ENCODE measurements at regions not wholly inside any gene's neighbourhood (a gene's known extent, or its start where the extent isn't known, plus 50 kb on each side); places are given as distances from the start of the nearest gene placed in this dataset.

DNA sequence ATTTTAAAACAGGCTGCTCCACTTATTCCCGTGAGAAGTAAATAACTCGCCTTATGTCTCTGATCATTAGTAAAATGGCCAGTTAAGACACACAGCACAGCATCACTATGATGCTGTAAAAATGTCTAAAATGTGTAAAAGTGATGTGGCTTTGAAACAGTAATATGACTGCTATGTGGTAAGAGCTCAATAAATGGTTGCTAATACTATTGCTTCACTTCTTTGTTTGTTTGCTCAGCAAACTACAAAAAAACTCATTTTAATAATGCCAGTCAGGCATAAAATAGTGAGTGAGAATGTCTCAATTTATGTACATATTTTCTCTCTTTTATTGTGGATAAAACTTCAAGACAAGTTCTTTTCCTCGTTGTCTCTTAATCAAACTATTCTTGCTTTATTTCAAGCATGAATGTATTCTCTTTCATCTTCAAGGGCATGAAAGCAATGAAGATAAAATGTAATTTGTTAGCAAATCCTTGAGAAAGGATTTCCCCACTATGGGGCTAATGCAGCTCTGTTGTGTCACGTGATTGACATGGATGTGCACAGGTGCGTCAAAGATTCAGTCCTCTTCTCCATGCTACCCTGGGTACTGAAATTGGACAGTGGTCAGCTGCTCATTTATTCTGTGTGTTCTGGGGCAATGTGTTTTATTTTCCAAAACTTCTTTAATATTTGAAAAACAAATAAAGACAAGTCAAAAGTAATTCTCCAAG is 387.2 kb downstream of the TRIB2 start:
- no peaks in the 10 kb centered on the region for H3K36me3 ChIP-seq (ENCODE audit: insufficient read depth, low read length)
- H3K4me2 ChIP-seq (ENCODE audit: low read depth, low read length, poor library complexity, severe bottlenecking): no peak overlapping the region
- no peaks in the 10 kb centered on the region for H3K9me3 ChIP-seq (ENCODE audit: low read length)
- no peaks in the 10 kb centered on the region for H3K27me3 ChIP-seq (ENCODE audit: low read length)
- H3K4me1 ChIP-seq (ENCODE audit: low read length): no peaks in the 10 kb centered on the region
- H3K79me2 ChIP-seq (ENCODE audit: low read length): no peaks in the 10 kb centered on the region
- H3K4me3 ChIP-seq (ENCODE audit: low read length): no peak overlapping the region
- no peaks in the 10 kb centered on the region for H3K9me2 ChIP-seq (replicated peaks; ENCODE audit: insufficient read depth, low read length)
- no peak overlapping the region for H3K9ac ChIP-seq (ENCODE audit: low read length)
- no peak overlapping the region for H2AFZ ChIP-seq (ENCODE audit: low read length)
- H3K27ac ChIP-seq (ENCODE audit: low read length): no peak overlapping the region
- H4K20me1 ChIP-seq (ENCODE audit: insufficient read depth, low read depth, low read length): no peaks in the 10 kb centered on the region
- DNase-seq: no peak

DNA sequence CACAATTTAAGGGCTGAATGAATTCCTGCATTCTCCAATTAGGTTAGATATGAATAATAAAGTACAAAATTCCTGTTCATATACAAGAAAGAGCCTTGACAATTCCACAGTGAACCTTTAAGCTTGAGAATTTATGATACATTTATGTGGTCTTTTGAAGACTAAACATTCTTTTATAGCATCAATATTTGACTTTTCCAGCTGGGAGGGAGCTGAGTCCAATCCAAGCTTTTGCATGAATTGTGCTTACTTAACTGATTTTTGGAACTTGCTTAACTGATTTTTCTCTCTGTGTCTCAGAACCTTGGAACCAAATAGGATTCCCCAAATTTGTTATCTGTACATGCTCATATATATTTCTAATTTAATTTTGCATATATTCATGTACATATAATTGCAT is 388.0 kb downstream of the TRIB2 start:
- Histone ChIP-seq H3K4me3 (ENCODE audit: low read length) (no peak overlapping the region), H3K4me1 (ENCODE audit: low read length) (no peaks in the 10 kb centered on the region), H3K27ac (ENCODE audit: low read length) (no peak overlapping the region), H3K4me2 (ENCODE audit: low read depth, low read length, poor library complexity, severe bottlenecking) (no peak overlapping the region), H3K9me2 (replicated peaks; ENCODE audit: insufficient read depth, low read length) (no peaks in the 10 kb centered on the region), H4K20me1 (ENCODE audit: insufficient read depth, low read depth, low read length) (no peaks in the 10 kb centered on the region), H3K79me2 (ENCODE audit: low read length) (no peaks in the 10 kb centered on the region), H2AFZ (ENCODE audit: low read length) (no peak overlapping the region), H3K36me3 (ENCODE audit: insufficient read depth, low read length) (no peaks in the 10 kb centered on the region), H3K9me3 (ENCODE audit: low read length) (no peaks in the 10 kb centered on the region), H3K9ac (ENCODE audit: low read length) (no peak overlapping the region), H3K27me3 (ENCODE audit: low read length) (no peaks in the 10 kb centered on the region)
- no peak for DNase-seq

DNA sequence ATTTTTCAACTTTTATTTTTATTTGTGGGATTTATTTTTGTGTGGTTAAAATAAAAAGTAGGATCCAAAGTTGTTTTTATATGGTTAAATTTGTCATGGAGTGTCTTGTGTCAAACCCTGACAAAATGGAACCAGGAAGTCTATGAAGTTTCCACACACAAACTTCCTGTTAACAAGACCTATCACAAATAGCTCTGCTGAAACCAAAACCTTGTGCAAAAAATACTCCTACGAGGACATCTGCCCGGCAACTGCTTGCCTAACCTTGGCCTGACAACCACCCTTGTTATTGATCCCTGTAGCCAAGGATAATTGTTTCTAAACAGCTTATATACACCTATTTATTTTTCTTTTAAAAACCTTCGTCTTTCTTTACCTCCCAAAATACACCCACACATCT is 389.6 kb downstream of the TRIB2 start:
- Histone ChIP-seq H3K4me2 (ENCODE audit: low read depth, low read length, poor library complexity, severe bottlenecking) (no peak overlapping the region), H4K20me1 (ENCODE audit: insufficient read depth, low read depth, low read length) (no peaks in the 10 kb centered on the region), H3K9ac (ENCODE audit: low read length) (no peak overlapping the region), H3K4me1 (ENCODE audit: low read length) (no peaks in the 10 kb centered on the region), H3K9me3 (ENCODE audit: low read length) (no peaks in the 10 kb centered on the region), H3K27ac (ENCODE audit: low read length) (no peak overlapping the region), H3K9me2 (replicated peaks; ENCODE audit: insufficient read depth, low read length) (no peaks in the 10 kb centered on the region), H3K36me3 (ENCODE audit: insufficient read depth, low read length) (no peaks in the 10 kb centered on the region), H2AFZ (ENCODE audit: low read length) (no peak overlapping the region), H3K4me3 (ENCODE audit: low read length) (no peak overlapping the region), H3K79me2 (ENCODE audit: low read length) (no peaks in the 10 kb centered on the region), H3K27me3 (ENCODE audit: low read length) (no peaks in the 10 kb centered on the region)
- no peak for DNase-seq

DNA sequence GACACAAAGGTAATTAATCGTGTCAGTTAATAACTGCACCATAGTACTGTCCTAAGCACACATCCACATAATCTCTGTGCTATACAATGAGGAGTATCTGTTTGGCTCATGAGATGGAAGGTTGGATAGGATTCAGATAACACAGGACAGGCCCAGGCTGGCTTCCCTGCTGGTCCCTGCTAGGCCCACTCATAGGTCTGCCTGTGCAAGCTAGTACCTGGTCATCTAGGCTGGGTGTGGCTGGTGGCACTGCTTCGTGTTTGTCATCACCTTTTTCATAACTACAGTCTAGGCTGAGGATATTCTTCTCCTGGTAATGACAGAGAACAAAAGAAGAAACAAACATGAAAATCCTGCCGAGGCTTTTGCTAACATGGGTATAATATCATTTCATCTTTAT is 392.8 kb downstream of the TRIB2 start:
- Histone ChIP-seq H3K27ac (ENCODE audit: low read length) (no peak overlapping the region), H3K79me2 (ENCODE audit: low read length) (no peaks in the 10 kb centered on the region), H2AFZ (ENCODE audit: low read length) (no peak overlapping the region), H4K20me1 (ENCODE audit: insufficient read depth, low read depth, low read length) (no peaks in the 10 kb centered on the region), H3K9ac (ENCODE audit: low read length) (no peak overlapping the region), H3K36me3 (ENCODE audit: insufficient read depth, low read length) (no peaks in the 10 kb centered on the region), H3K9me3 (ENCODE audit: low read length) (no peaks in the 10 kb centered on the region), H3K27me3 (ENCODE audit: low read length) (no peaks in the 10 kb centered on the region), H3K4me2 (ENCODE audit: low read depth, low read length, poor library complexity, severe bottlenecking) (no peak overlapping the region), H3K4me3 (ENCODE audit: low read length) (no peak overlapping the region), H3K4me1 (ENCODE audit: low read length) (no peaks in the 10 kb centered on the region), H3K9me2 (replicated peaks; ENCODE audit: insufficient read depth, low read length) (no peaks in the 10 kb centered on the region)
- DNase-seq: no peak

DNA sequence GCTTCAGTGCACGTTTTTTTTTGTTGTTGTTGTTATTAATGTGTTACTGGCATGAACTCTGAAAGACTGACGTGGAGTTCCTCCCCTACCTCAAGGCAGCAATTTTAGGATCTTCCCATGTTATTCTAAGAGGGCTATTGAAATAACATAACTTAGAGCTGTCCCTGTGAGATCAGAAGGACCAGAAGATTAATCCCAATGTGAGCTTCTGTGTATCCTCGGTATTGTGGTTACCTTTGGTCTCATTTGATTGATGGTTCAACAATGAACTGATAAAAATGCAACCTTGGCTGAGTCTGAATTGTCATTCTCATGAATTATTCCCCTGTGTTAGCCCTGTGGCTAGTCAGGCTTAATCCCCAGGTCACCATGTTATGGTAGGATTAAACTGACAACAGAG is 394.1 kb downstream of the TRIB2 start:
- Histone ChIP-seq H3K79me2 (ENCODE audit: low read length) (no peaks in the 10 kb centered on the region), H3K9me2 (replicated peaks; ENCODE audit: insufficient read depth, low read length) (no peaks in the 10 kb centered on the region), H3K4me2 (ENCODE audit: low read depth, low read length, poor library complexity, severe bottlenecking) (no peak overlapping the region), H4K20me1 (ENCODE audit: insufficient read depth, low read depth, low read length) (no peaks in the 10 kb centered on the region), H2AFZ (ENCODE audit: low read length) (no peak overlapping the region), H3K27me3 (ENCODE audit: low read length) (no peaks in the 10 kb centered on the region), H3K36me3 (ENCODE audit: insufficient read depth, low read length) (no peaks in the 10 kb centered on the region), H3K4me3 (ENCODE audit: low read length) (no peak overlapping the region), H3K27ac (ENCODE audit: low read length) (no peak overlapping the region), H3K9ac (ENCODE audit: low read length) (no peak overlapping the region), H3K4me1 (ENCODE audit: low read length) (no peaks in the 10 kb centered on the region), H3K9me3 (ENCODE audit: low read length) (no peaks in the 10 kb centered on the region)
- no peak for DNase-seq

DNA sequence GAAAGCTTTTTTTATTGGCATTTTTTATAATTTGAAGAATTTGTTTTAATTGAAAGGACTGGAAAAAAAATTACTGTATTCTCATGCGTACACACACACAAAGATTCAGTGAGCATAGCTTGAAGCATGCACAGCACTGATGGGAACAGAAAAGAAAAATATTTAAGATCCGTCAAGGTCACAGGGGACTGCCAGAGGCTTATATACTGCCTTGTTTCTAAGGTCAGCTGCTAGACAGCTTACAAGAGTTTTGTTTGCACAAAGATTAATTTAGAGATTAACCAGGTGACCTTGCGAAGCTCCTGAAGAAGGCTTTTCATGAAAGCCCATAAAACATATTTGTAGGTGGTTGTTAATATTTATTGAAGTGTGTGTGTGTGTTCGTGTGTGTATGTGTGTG is 396.3 kb downstream of the TRIB2 start:
- no peaks in the 10 kb centered on the region for H3K9me3 ChIP-seq (ENCODE audit: low read length)
- H3K36me3 ChIP-seq (ENCODE audit: insufficient read depth, low read length): no peaks in the 10 kb centered on the region
- no peaks in the 10 kb centered on the region for H3K79me2 ChIP-seq (ENCODE audit: low read length)
- H3K27me3 ChIP-seq (ENCODE audit: low read length): no peaks in the 10 kb centered on the region
- no peak overlapping the region for H2AFZ ChIP-seq (ENCODE audit: low read length)
- H3K4me1 ChIP-seq (ENCODE audit: low read length): no peaks in the 10 kb centered on the region
- H3K4me3 ChIP-seq (ENCODE audit: low read length): no peak overlapping the region
- H3K27ac ChIP-seq (ENCODE audit: low read length): no peak overlapping the region
- H3K9ac ChIP-seq (ENCODE audit: low read length): no peak overlapping the region
- H4K20me1 ChIP-seq (ENCODE audit: insufficient read depth, low read depth, low read length): no peaks in the 10 kb centered on the region
- DNase-seq: no peak
- H3K4me2 ChIP-seq (ENCODE audit: low read depth, low read length, poor library complexity, severe bottlenecking): no peak overlapping the region
- H3K9me2 ChIP-seq (replicated peaks; ENCODE audit: insufficient read depth, low read length): no peaks in the 10 kb centered on the region

DNA sequence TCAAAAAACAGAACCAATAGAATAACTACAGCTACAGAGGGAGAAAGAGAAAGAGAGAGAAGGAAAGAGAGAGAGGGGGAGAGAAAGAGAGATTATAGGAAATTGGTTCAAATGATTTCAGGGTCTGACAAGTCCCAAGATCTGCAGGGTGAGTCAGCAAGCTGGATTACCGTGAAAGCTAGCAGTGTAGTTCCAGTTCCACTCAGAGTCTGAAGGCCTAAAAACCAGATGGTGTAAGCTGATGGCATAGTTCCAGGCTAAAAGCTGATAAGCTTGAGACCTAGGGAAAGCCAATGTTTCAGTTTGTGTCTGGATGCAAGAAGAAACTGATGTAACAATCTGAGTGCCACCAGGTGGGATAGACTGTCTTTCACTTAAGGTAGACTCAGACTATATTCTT is 397.7 kb downstream of the TRIB2 start:
- H2AFZ ChIP-seq (ENCODE audit: low read length): no peak overlapping the region
- no peaks in the 10 kb centered on the region for H3K27me3 ChIP-seq (ENCODE audit: low read length)
- H3K27ac ChIP-seq (ENCODE audit: low read length): no peak overlapping the region
- H3K4me3 ChIP-seq (ENCODE audit: low read length): no peak overlapping the region
- no peaks in the 10 kb centered on the region for H3K4me1 ChIP-seq (ENCODE audit: low read length)
- H3K36me3 ChIP-seq (ENCODE audit: insufficient read depth, low read length): no peaks in the 10 kb centered on the region
- no peaks in the 10 kb centered on the region for H3K79me2 ChIP-seq (ENCODE audit: low read length)
- DNase-seq: no peak
- no peaks in the 10 kb centered on the region for H4K20me1 ChIP-seq (ENCODE audit: insufficient read depth, low read depth, low read length)
- no peaks in the 10 kb centered on the region for H3K9me3 ChIP-seq (ENCODE audit: low read length)
- no peak overlapping the region for H3K4me2 ChIP-seq (ENCODE audit: low read depth, low read length, poor library complexity, severe bottlenecking)
- no peaks in the 10 kb centered on the region for H3K9me2 ChIP-seq (replicated peaks; ENCODE audit: insufficient read depth, low read length)
- no peak overlapping the region for H3K9ac ChIP-seq (ENCODE audit: low read length)

DNA sequence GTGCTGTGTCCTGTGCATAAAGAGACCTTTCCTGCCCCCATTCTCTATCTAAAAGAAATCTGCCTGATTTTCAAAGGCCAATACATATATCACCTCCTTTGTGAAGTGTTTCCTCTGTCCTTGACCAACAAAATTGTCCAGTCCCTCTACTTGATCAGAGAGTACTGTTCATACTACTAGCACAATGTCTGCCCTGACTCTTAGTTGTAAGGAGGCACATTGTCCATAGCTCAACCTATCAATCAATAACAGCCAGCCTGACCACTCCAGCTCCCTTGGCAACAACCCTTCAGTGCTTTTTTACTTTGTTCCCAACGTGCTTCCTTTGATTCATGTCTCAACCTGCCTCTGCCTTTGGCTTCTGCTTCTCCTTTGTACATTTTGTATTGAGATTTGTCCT is 398.9 kb downstream of the TRIB2 start:
- Histone ChIP-seq H4K20me1 (ENCODE audit: insufficient read depth, low read depth, low read length) (no peaks in the 10 kb centered on the region), H3K4me3 (ENCODE audit: low read length) (no peak overlapping the region), H3K79me2 (ENCODE audit: low read length) (no peaks in the 10 kb centered on the region), H2AFZ (ENCODE audit: low read length) (no peak overlapping the region), H3K27me3 (ENCODE audit: low read length) (no peaks in the 10 kb centered on the region), H3K9me2 (replicated peaks; ENCODE audit: insufficient read depth, low read length) (no peaks in the 10 kb centered on the region), H3K4me1 (ENCODE audit: low read length) (no peaks in the 10 kb centered on the region), H3K9me3 (ENCODE audit: low read length) (no peaks in the 10 kb centered on the region), H3K36me3 (ENCODE audit: insufficient read depth, low read length) (no peaks in the 10 kb centered on the region), H3K4me2 (ENCODE audit: low read depth, low read length, poor library complexity, severe bottlenecking) (no peak overlapping the region), H3K27ac (ENCODE audit: low read length) (no peak overlapping the region), H3K9ac (ENCODE audit: low read length) (no peak overlapping the region)
- no peak for DNase-seq

DNA sequence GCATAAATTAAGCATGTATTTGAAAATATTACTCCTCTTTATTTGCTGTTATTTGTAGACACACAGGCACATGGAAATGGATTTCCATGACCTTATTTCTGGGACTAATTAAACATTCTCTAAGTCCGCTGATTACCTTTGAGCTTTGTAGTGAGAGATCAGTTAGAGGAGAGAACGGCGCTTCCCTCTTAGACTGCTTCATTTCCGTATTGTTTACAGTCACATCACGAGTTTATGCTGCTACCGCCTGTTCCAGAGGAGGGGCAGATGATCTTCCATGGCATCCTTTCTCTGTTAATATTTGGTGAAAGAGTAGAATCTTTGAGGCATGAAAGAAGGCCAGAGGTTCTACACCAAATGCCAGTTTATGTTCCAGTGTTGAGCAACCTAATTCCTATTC is 404.4 kb downstream of the TRIB2 start:
- Histone ChIP-seq H3K4me1 (ENCODE audit: low read length) (no peaks in the 10 kb centered on the region), H3K9ac (ENCODE audit: low read length) (no peak overlapping the region), H3K27ac (ENCODE audit: low read length) (no peak overlapping the region), H3K4me3 (ENCODE audit: low read length) (no peak overlapping the region), H3K36me3 (ENCODE audit: insufficient read depth, low read length) (no peaks in the 10 kb centered on the region), H3K79me2 (ENCODE audit: low read length) (no peaks in the 10 kb centered on the region), H3K9me2 (replicated peaks; ENCODE audit: insufficient read depth, low read length) (no peaks in the 10 kb centered on the region), H3K9me3 (ENCODE audit: low read length) (no peaks in the 10 kb centered on the region), H4K20me1 (ENCODE audit: insufficient read depth, low read depth, low read length) (no peaks in the 10 kb centered on the region), H3K4me2 (ENCODE audit: low read depth, low read length, poor library complexity, severe bottlenecking) (no peak overlapping the region), H2AFZ (ENCODE audit: low read length) (no peak overlapping the region), H3K27me3 (ENCODE audit: low read length) (no peaks in the 10 kb centered on the region)
- DNase-seq: no peak

Data from Karpas-422 (cell line).